HEK293 (cell line): ENCODE measurements at regions not wholly inside any gene's neighbourhood (a gene's known extent, or its start where the extent isn't known, plus 50 kb on each side); places are given as distances from the start of the nearest gene placed in this dataset.

Experiments
- CTCF ChIA-PET: fragments of 350-600 bp; formaldehyde crosslinking; extraction: SDS; loops from one replicate; lab custom pipeline; 2021; ENCODE audit warnings: antibody characterized with exemption; lab: Yijun Ruan, JAX
- POLR2A ChIA-PET: fragments of 300-600 bp; formaldehyde crosslinking; extraction: SDS; loops from one replicate; lab custom pipeline; 2020; ENCODE audit warnings: antibody characterized with exemption, inconsistent platforms; lab: Yijun Ruan, JAX
- H3K27ac ChIP-seq: fragments of 200-500 bp; sonication (Bioruptor generic); 2 replicates; pipeline ENCODE4 v1.5.1; 2014; ENCODE audit warnings: low read depth, low read length, control low read depth, inconsistent platforms; ENCODE audit errors: extremely low read depth
- H3K36me3 ChIP-seq, 2 experiments: fragments of 200-500 bp in 1 of 2; sonication (Bioruptor generic) in 1 of 2; 1 replicate in 1 of 2; 2 replicates in 1 of 2; pipeline ENCODE4 v1.5.1; 2014 to 2017; ENCODE audit warnings: inconsistent platforms in 2 of 2, low read length in 2 of 2; ENCODE audit not compliant: control insufficient read depth in 2 of 2, insufficient read depth in 1 of 2
- H3K4me1 ChIP-seq: fragments of 200-500 bp; sonication (Bioruptor generic); 2 replicates; pipeline ENCODE4 v1.5.1; 2014; ENCODE audit warnings: mild to moderate bottlenecking, low read length, inconsistent platforms; ENCODE audit not compliant: control insufficient read depth, insufficient read depth
- H3K4me3 ChIP-seq: 2 replicates; pipeline ENCODE4 v1.5.1; 2011; ENCODE audit warnings: low read depth, mild to moderate bottlenecking, control low read depth, low read length, moderate library complexity
- H3K9me3 ChIP-seq: fragments of 200-500 bp; sonication (Bioruptor generic); 2 replicates; pipeline ENCODE4 v1.5.1; 2014; ENCODE audit warnings: low read depth, low read length, inconsistent platforms; ENCODE audit not compliant: control insufficient read depth, insufficient read depth
- EGR2 ChIP-seq: fragments of 450-650 bp; formaldehyde crosslinking; IDR thresholded peaks from 2 replicates; pipeline ENCODE4 v1.5.1; 2016; ENCODE audit warnings: low read depth, missing biosample characterization, missing genetic modification characterization
- IKZF3 ChIP-seq: fragments of 450-650 bp; IDR thresholded peaks from 2 replicates; pipeline ENCODE4 v1.5.0; 2018; ENCODE audit warnings: missing biosample characterization, mild to moderate bottlenecking, missing genetic modification characterization, moderate library complexity
- RBAK ChIP-seq: fragments of 450-650 bp; formaldehyde crosslinking; IDR thresholded peaks from 2 replicates; pipeline ENCODE4 v1.5.1; 2016; ENCODE audit warnings: missing biosample characterization, missing genetic modification characterization
- SP2 ChIP-seq: fragments of 450-650 bp; formaldehyde crosslinking; IDR thresholded peaks from 2 replicates; pipeline ENCODE4 v1.5.1; 2016; ENCODE audit warnings: missing biosample characterization, missing genetic modification characterization
- TRIM28 ChIP-seq: IDR thresholded peaks from 2 replicates; pipeline ENCODE4 v1.6.1; 2011; ENCODE audit warnings: low read length, control low read depth, borderline replicate concordance
- ZBTB20 ChIP-seq: fragments of 450-650 bp; formaldehyde crosslinking; IDR thresholded peaks from 2 replicates; pipeline ENCODE4 v1.5.1; 2016; ENCODE audit warnings: missing biosample characterization, missing genetic modification characterization
- ZBTB48 ChIP-seq: fragments of 450-650 bp; formaldehyde crosslinking; IDR thresholded peaks from 2 replicates; pipeline ENCODE4 v1.5.1; 2016; ENCODE audit warnings: missing biosample characterization, missing genetic modification characterization
- ZFHX2 ChIP-seq: fragments of 450-650 bp; formaldehyde crosslinking; conservative IDR thresholded peaks from 2 replicates; pipeline ENCODE4 v1.5.1; 2016; ENCODE audit warnings: missing biosample characterization, missing genetic modification characterization
- ZIC2 ChIP-seq: fragments of 450-650 bp; formaldehyde crosslinking; IDR thresholded peaks from 2 replicates; pipeline ENCODE4 v1.5.1; 2016; ENCODE audit warnings: missing biosample characterization, missing genetic modification characterization
- ZNF214 ChIP-seq: fragments of 450-650 bp; formaldehyde crosslinking; IDR thresholded peaks from 2 replicates; pipeline ENCODE4 v1.5.1; 2017; ENCODE audit warnings: missing biosample characterization, mild to moderate bottlenecking, missing genetic modification characterization, borderline replicate concordance
- ZNF23 ChIP-seq: fragments of 450-650 bp; formaldehyde crosslinking; IDR thresholded peaks from 2 replicates; pipeline ENCODE4 v1.5.1; 2016; ENCODE audit warnings: missing biosample characterization, missing genetic modification characterization, borderline replicate concordance
- ZNF335 ChIP-seq: fragments of 450-650 bp; formaldehyde crosslinking; conservative IDR thresholded peaks from 2 replicates; pipeline ENCODE4 v1.5.1; 2016; ENCODE audit warnings: missing biosample characterization, missing genetic modification characterization
- ZNF404 ChIP-seq: fragments of 450-650 bp; formaldehyde crosslinking; IDR thresholded peaks from 2 replicates; pipeline ENCODE4 v1.5.1; 2017; ENCODE audit warnings: missing biosample characterization, missing genetic modification characterization
- ZNF571 ChIP-seq: fragments of 450-650 bp; formaldehyde crosslinking; IDR thresholded peaks from 2 replicates; pipeline ENCODE4 v1.5.0; 2017; ENCODE audit warnings: missing biosample characterization, missing genetic modification characterization
- ZNF629 ChIP-seq: fragments of 450-650 bp; formaldehyde crosslinking; IDR thresholded peaks from 2 replicates; pipeline ENCODE4 v1.5.1; 2017; ENCODE audit warnings: missing biosample characterization, missing genetic modification characterization
- ZNF837 ChIP-seq: fragments of 450-650 bp; formaldehyde crosslinking; IDR thresholded peaks from 2 replicates; pipeline ENCODE4 v1.5.1; 2016; ENCODE audit warnings: missing biosample characterization, missing genetic modification characterization
- TF ChIP-seq, protein P1 (sequence below): fragments of 450-650 bp; IDR thresholded peaks from 2 replicates; pipeline ENCODE4 v1.5.1; 2018; ENCODE audit warnings: missing biosample characterization, mild to moderate bottlenecking, missing genetic modification characterization
- TF ChIP-seq, protein P2 (sequence below): fragments of 450-650 bp; formaldehyde crosslinking; IDR thresholded peaks from 2 replicates; pipeline ENCODE4 v1.5.1; 2016; ENCODE audit warnings: missing biosample characterization, missing genetic modification characterization, low read depth
- TF ChIP-seq, protein P3 (sequence below): fragments of 450-650 bp; formaldehyde crosslinking; optimal IDR thresholded peaks from 2 replicates; pipeline ENCODE3; 2016; ENCODE audit warnings: missing biosample characterization, mild to moderate bottlenecking, missing genetic modification characterization

DNA sequence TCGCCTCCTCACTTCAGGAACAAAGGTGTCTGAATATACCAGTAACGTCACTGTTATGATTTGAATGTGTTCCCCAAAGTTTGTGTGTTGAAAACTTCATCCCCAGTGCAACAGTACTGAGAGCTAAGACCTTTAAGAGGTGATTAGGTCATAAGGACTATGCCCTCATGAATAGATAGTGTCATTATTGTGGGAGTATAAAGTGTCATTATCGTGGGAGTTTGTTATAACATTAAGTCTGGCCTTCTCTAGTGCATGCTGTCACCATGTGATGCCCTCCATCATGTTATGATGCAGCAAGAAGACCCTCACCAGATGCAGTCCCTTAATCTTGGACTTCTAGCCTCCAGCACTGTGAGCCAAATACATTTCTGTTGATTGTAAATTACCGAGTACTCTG, 53.7 kb upstream of the TLE3 start:
- ChIA-PET POLR2A (interaction anchor here (1.1 kb wide), 1 partner anchor 53 kb away, joined by 3 read pairs; the partner anchor contains the start of gene TLE3), CTCF (interaction anchor here (0.5 to 2.3 kb wide), 7 partner anchors 8 to 405 kb away, joined by 3 to 9 read pairs (median 3); no protein-coding TSS in a partner anchor)
- Histone ChIP-seq H3K4me3 (no peak overlapping the region), H3K36me3 (no peaks in the 10 kb centered on the region), H3K4me1 (peaks cover 42% of the 10 kb centered on the region), H3K27ac (peak overlapping the region; percentile 33; the same call in 1 of the 2 replicates), H3K9me3 (no peaks in the 10 kb centered on the region)
- TF ChIP-seq ZFHX2 (tag by site-specific recombination) (peak; percentile 76), EGR2 (peak; percentile 81), SP2 (no peak), ZNF23 (tag by site-specific recombination) (no peak), IKZF3 (tag by site-specific recombination) (0 out of 2 replicates have a peak, but pooled peaks have one; percentile 4), TRIM28 (0 out of 2 replicates have a peak, but pooled peaks have one; percentile 20), ZBTB48 (no peak), ZNF629 (tag by site-specific recombination) (peak; percentile 67)
- TF ChIP-seq, protein P1, sequence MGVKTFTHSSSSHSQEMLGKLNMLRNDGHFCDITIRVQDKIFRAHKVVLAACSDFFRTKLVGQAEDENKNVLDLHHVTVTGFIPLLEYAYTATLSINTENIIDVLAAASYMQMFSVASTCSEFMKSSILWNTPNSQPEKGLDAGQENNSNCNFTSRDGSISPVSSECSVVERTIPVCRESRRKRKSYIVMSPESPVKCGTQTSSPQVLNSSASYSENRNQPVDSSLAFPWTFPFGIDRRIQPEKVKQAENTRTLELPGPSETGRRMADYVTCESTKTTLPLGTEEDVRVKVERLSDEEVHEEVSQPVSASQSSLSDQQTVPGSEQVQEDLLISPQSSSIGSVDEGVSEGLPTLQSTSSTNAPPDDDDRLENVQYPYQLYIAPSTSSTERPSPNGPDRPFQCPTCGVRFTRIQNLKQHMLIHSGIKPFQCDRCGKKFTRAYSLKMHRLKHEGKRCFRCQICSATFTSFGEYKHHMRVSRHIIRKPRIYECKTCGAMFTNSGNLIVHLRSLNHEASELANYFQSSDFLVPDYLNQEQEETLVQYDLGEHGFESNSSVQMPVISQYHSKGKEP (tag by site-specific recombination), result no peak
- TF ChIP-seq, protein P2, sequence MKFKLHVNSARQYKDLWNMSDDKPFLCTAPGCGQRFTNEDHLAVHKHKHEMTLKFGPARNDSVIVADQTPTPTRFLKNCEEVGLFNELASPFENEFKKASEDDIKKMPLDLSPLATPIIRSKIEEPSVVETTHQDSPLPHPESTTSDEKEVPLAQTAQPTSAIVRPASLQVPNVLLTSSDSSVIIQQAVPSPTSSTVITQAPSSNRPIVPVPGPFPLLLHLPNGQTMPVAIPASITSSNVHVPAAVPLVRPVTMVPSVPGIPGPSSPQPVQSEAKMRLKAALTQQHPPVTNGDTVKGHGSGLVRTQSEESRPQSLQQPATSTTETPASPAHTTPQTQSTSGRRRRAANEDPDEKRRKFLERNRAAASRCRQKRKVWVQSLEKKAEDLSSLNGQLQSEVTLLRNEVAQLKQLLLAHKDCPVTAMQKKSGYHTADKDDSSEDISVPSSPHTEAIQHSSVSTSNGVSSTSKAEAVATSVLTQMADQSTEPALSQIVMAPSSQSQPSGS, result peak; percentile 53; the same call in 1 of the 2 replicates

DNA sequence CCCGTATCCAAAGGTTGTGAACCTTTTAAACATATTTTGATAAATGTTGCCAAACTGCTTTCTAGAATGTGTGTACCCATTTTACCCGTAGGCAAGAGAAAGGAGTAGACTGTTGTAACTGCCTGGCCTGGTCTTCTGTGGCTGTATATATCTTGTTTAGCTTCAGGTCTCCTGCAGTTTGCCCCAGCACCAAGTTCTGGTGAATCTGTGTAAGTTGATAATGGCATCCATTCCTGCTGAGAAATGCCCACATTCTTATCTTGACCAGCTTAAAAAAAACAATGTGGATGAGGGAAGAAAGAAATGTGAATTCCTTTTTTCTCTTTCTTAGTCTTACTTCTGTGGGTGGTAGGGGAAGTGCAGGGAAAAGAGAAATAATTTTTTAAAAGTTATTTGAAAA, 53.3 kb upstream of the TLE3 start:
- peak overlapping the region; percentile 33; the same call in 1 of the 2 replicates for H3K27ac ChIP-seq
- H3K9me3 ChIP-seq, result no peaks in the 10 kb centered on the region
- no peak overlapping the region for H3K4me3 ChIP-seq
- ChIA-PET CTCF (interaction anchor here (0.6 to 2.3 kb wide), 4 partner anchors 8 to 306 kb away, joined by 3 to 9 read pairs (median 4); no protein-coding TSS in a partner anchor), POLR2A (interaction anchor here (1.1 kb wide), 1 partner anchor 53 kb away, joined by 3 read pairs; the partner anchor contains the start of gene TLE3)
- H3K36me3 ChIP-seq, result no peaks in the 10 kb centered on the region
- H3K4me1 ChIP-seq, result peaks cover 42% of the 10 kb centered on the region
- TF ChIP-seq IKZF3 (tag by site-specific recombination) (0 out of 2 replicates have a peak, but pooled peaks have one; percentile 5), RBAK (tag by site-specific recombination) (no peak), ZIC2 (tag by site-specific recombination) (peak; percentile 75), ZBTB20 (peak; percentile 64; the same call in 1 of the 2 replicates), ZNF837 (tag by site-specific recombination) (no peak), ZNF335 (tag by site-specific recombination) (peak; percentile 13; the same call in 1 of the 2 replicates), ZNF214 (tag by site-specific recombination) (no peak), ZNF404 (no peak), ZNF571 (no peak)
- TF ChIP-seq, protein P3, sequence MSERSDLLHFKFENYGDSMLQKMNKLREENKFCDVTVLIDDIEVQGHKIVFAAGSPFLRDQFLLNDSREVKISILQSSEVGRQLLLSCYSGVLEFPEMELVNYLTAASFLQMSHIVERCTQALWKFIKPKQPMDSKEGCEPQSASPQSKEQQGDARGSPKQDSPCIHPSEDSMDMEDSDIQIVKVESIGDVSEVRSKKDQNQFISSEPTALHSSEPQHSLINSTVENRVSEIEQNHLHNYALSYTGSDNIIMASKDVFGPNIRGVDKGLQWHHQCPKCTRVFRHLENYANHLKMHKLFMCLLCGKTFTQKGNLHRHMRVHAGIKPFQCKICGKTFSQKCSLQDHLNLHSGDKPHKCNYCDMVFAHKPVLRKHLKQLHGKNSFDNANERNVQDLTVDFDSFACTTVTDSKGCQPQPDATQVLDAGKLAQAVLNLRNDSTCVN, result no peak
- TF ChIP-seq, all 188 proteins: peak for 4
